ENCODE measurements at regions not wholly inside any gene's neighbourhood (a gene's known extent, or its start where the extent isn't known, plus 50 kb on each side); places are given as distances from the start of the nearest gene placed in this dataset.
A peak's percentile ranks its signal among the peaks of the same experiment; 100 is the strongest.

DNA sequence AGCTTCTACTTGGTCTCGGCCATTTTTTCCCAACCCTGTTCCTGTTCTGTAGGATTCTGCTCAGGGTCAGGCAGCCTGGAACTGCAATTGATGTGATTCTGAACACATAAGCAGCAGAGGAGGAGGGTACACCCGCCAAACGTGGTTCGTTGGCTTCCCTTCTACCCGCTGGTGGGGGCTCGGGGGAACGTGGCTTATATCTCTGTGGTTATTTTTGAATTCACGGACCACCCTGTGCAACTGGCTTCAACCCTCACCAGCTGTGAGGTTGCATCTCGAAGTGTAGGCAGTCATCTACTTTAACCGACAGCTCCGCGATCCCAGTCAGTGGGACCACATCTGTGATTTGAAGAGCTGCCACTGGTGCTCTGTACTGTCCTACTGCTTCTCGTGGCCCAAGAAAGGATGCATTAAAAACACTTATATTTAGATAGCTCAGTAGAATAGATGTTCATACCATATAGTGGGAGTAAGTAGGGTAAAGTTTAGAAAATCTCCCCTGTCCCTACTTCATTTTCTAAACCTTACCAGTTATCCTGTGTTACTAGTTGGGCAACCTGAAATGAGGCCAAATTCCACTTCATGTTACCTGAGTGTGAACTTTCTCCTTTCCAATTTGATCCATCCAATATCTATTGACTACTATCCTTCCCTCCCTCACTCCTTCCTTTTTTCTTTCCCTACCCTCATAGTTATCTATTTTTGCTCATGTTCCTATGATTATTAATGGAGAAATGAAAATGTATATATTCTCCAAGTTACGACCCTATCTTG lies 80.4 kb upstream of the BCOR start:
- Mint-ChIP-seq H3K27me3 (ENCODE audit: low read depth, poor library complexity) (peaks cover 11% of the 10 kb centered on the region), H3K9me3 (peaks cover 27% of the 10 kb centered on the region), H3K4me3 (no peak overlapping the region), H3K27ac (no peak overlapping the region), H3K4me1 (peaks cover 36% of the 10 kb centered on the region), H3K36me3 (ENCODE audit: low read depth) (no peaks in the 10 kb centered on the region)
- no peak for TF ChIP-seq CTCF (IDR thresholded peaks at IDR 0.05)
- DNase-seq = no peak

GRCh38 chrX:40177489-40177888 lies 79.7 kb upstream of the BCOR start:
- Mint-ChIP-seq H3K9me3 (peaks cover 27% of the 10 kb centered on the region), H3K4me1 (peaks cover 41% of the 10 kb centered on the region), H3K27me3 (ENCODE audit: low read depth, poor library complexity) (peaks cover 15% of the 10 kb centered on the region), H3K4me3 (peak overlapping the region; percentile 80), H3K36me3 (ENCODE audit: low read depth) (no peaks in the 10 kb centered on the region), H3K27ac (no peak overlapping the region)
- DNase-seq = no peak
- TF ChIP-seq CTCF (IDR thresholded peaks at IDR 0.05) = no peak

DNA sequence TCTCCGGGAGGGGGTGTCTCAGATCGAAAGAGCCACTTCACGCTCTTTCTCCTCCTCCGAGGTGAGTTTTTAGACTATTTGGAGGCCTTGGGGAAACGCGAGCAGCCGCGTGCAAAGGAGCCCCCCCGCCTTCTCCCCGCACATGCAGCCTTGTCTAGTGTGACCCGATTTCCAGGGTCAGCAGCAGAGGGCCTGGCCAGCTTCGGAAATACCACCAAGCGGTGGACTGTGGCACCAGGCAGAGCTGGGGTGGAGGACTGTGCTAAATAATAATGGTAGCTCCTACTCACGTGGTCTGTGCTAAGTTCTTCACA lies 79.3 kb upstream of the BCOR start:
- peaks cover 44% of the 10 kb centered on the region for H3K4me1 Mint-ChIP-seq
- no peak for DNase-seq
- peaks cover 19% of the 10 kb centered on the region for H3K27me3 Mint-ChIP-seq (ENCODE audit: low read depth, poor library complexity)
- H3K27ac Mint-ChIP-seq = no peak overlapping the region
- no peaks in the 10 kb centered on the region for H3K36me3 Mint-ChIP-seq (ENCODE audit: low read depth)
- H3K9me3 Mint-ChIP-seq = peaks cover 27% of the 10 kb centered on the region
- peak overlapping the region; percentile 80 for H3K4me3 Mint-ChIP-seq
- no peak for TF ChIP-seq CTCF (IDR thresholded peaks at IDR 0.05)

DNA sequence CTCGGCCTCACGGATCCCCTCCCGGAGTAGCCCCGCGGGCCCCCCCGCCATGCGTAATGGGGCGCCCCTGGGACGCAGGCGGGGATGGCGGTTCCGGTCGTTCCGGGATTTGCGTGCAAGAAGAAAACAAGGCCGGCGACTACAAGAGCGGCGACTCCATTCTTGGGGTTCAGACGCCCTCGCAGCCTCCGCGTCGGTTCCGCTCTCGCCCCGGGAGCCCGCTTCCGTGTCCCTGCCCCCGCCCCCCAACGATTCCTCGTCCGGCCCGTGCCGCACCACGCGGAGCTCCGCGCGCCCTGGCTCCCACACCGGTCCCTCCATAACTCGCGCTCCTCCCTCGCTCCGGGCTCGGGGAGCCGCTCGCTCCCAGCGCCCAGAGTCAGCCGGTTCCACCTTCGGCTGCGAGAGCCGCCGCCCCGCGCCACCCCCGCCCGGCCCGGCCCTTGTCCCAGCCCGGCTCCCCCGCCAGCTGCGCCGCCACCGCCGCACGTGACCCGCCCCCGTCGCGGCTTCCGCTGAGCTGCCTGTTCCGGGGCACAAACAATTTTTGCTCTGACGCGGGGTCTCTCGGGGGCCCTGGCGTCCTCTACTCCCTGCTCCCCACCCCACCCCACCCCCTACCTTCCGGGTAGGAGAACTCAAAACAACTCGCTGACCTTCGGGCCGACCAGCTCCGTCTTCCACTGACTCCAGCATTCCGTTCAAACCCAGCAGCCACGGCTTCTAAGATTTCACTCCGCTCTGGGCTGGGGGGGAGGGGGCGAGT lies 78.8 kb upstream of the BCOR start:
- Mint-ChIP-seq H3K4me3 (peak overlapping the region; percentile 80), H3K9me3 (peaks cover 27% of the 10 kb centered on the region), H3K27me3 (ENCODE audit: low read depth, poor library complexity) (peaks cover 19% of the 10 kb centered on the region), H3K27ac (no peak overlapping the region), H3K4me1 (peaks cover 45% of the 10 kb centered on the region), H3K36me3 (ENCODE audit: low read depth) (no peaks in the 10 kb centered on the region)
- TF ChIP-seq CTCF (IDR thresholded peaks at IDR 0.05) = no peak
- peak; percentile 64 for DNase-seq

DNA sequence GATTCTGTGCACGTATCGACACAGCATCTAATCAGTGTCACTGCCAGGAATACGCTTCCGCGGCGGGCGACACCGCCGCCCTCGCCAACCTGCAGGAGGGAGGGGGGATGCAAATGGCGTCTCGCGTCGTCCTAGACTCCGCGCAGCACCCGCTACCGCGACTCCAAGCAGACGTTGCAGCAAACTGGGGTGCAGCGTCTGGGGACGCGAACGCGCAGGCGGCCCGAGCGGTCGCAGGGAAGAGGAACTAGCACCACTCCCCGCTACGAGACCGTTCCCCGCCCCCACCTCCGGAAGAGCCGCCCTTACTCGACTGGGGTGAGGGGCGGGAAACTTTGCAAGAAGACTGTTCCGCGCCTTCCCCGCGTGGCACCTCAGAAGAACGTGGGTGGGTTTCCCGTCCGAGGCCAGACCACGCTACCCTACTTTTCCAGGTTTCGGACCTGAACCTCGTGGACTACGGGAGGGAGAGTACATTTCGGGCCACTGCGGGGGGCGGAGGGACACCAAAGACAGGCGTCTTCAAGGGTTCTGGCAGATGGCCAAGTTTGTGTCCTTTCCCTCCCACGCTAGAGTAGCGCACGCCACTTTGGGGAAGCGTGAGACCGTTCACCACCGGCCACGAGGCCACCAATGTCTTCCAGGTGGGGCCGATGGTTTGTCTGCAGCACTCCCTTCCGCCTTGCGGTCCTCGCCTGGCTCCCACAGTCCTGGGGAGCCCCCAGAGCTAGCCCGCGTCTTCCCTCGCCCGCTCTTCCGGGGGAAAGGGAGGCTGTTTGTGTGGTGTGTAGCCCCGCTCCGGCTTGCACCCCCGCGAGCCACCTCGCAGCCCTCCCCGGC lies 78.0 kb upstream of the BCOR start:
- no peak for TF ChIP-seq CTCF (IDR thresholded peaks at IDR 0.05)
- H3K36me3 Mint-ChIP-seq (ENCODE audit: low read depth) = no peaks in the 10 kb centered on the region
- H3K4me3 Mint-ChIP-seq = peak overlapping the region; percentile 79
- H3K27ac Mint-ChIP-seq = no peak overlapping the region
- H3K27me3 Mint-ChIP-seq (ENCODE audit: low read depth, poor library complexity) = peaks cover 20% of the 10 kb centered on the region
- peaks cover 21% of the 10 kb centered on the region for H3K9me3 Mint-ChIP-seq
- peaks cover 53% of the 10 kb centered on the region for H3K4me1 Mint-ChIP-seq
- peak; percentile 46 for DNase-seq

Data from nephron progenitor cell (in vitro differentiated cells).